ENCODE measurements at regions not wholly inside any gene's neighbourhood (a gene's known extent, or its start where the extent isn't known, plus 50 kb on each side); places are given as distances from the start of the nearest gene placed in this dataset.

- DNase-seq (ENCODE audit: low spot score) = no peak
These were observed 292.3 kb downstream of the ZNF621 start for GRCh38 chr3:40817017-40817416.

GRCh38 chr3:40821315-40821714, 296.6 kb downstream of the ZNF621 start:
- no peak for DNase-seq (ENCODE audit: low spot score)

GRCh38 chr3:40827226-40827625, 302.5 kb downstream of the ZNF621 start:
- no peak for DNase-seq (ENCODE audit: low spot score)

GRCh38 chr3:40827942-40828688, 303.4 kb downstream of the ZNF621 start:
- no peak for DNase-seq (ENCODE audit: low spot score)

- DNase-seq (ENCODE audit: low spot score) = no peak
These were observed 304.1 kb downstream of the ZNF621 start for GRCh38 chr3:40828741-40829415.

GRCh38 chr3:40829876-40830275, 305.1 kb downstream of the ZNF621 start:
- no peak for DNase-seq (ENCODE audit: low spot score)

GRCh38 chr3:40837300-40837699, 312.5 kb downstream of the ZNF621 start:
- no peak for DNase-seq (ENCODE audit: low spot score)

- no peak for DNase-seq (ENCODE audit: low spot score)
These were observed 316.4 kb downstream of the ZNF621 start for GRCh38 chr3:40841131-40841530.

- no peak for DNase-seq (ENCODE audit: low spot score)
These were observed 316.9 kb downstream of the ZNF621 start for GRCh38 chr3:40841570-40842109.

- no peak for DNase-seq (ENCODE audit: low spot score)
These were observed 318.0 kb downstream of the ZNF621 start for GRCh38 chr3:40842714-40843113.

- DNase-seq (ENCODE audit: low spot score) = no peak
These were observed 318.5 kb downstream of the ZNF621 start for GRCh38 chr3:40843208-40843624.

- no peak for DNase-seq (ENCODE audit: low spot score)
These were observed 319.2 kb downstream of the ZNF621 start for GRCh38 chr3:40843851-40844548.

GRCh38 chr3:40844896-40845295, 320.1 kb downstream of the ZNF621 start:
- no peak for DNase-seq (ENCODE audit: low spot score)

- DNase-seq (ENCODE audit: low spot score) = no peak
These were observed 320.7 kb downstream of the ZNF621 start for GRCh38 chr3:40845447-40845846.

GRCh38 chr3:40845916-40846315, 321.2 kb downstream of the ZNF621 start:
- DNase-seq (ENCODE audit: low spot score) = no peak

- no peak for DNase-seq (ENCODE audit: low spot score)
These were observed 321.7 kb downstream of the ZNF621 start for GRCh38 chr3:40846451-40846850.

GRCh38 chr3:40847551-40847992, 322.8 kb downstream of the ZNF621 start:
- DNase-seq (ENCODE audit: low spot score) = no peak

- DNase-seq (ENCODE audit: low spot score) = no peak
These were observed 323.7 kb downstream of the ZNF621 start for GRCh38 chr3:40848421-40848820.

- no peak for DNase-seq (ENCODE audit: low spot score)
These were observed 326.1 kb downstream of the ZNF621 start for GRCh38 chr3:40850861-40851260.

GRCh38 chr3:40851836-40852235, 327.1 kb downstream of the ZNF621 start:
- no peak for DNase-seq (ENCODE audit: low spot score)

- DNase-seq (ENCODE audit: low spot score) = no peak
These were observed 328.0 kb downstream of the ZNF621 start for GRCh38 chr3:40852712-40853111.

- DNase-seq (ENCODE audit: low spot score) = no peak
These were observed 328.7 kb downstream of the ZNF621 start for GRCh38 chr3:40853474-40853873.

GRCh38 chr3:40855871-40856270, 331.1 kb downstream of the ZNF621 start:
- no peak for DNase-seq (ENCODE audit: low spot score)

Data from kidney capillary endothelial cell (primary cell).